Stimulated activated naive B cell treated with anti-CD40 and anti-IgM and Interleukin-4, amounts not matched to agents 10 μg/mL and 1 μg/mL and 100 μg/mL, for 72 hours (primary cell): ENCODE measurements at regions not wholly inside any gene's neighbourhood (a gene's known extent, or its start where the extent isn't known, plus 50 kb on each side); places are given as distances from the start of the nearest gene placed in this dataset.
A peak's percentile ranks its signal among the peaks of the same experiment; 100 is the strongest.
"Not testable (repeated sequence)": the region's sequence is repeated elsewhere in the genome, so short reads cannot be mapped to it uniquely, and the experiment has no call there.

ENCODE experiments used
- ATAC-seq, 2 donors: fragments of 150-1000 bp; cut with Tn5 transposase; replicated peaks; 2 replicates each; pipeline ENCODE4 v1.10.0; 2021; ENCODE audit warnings: moderate library complexity in 1 of 2
- DNase-seq: peaks from one replicate; pipeline ENCODE4 v3.0.0; 2021
- H3K27ac Mint-ChIP-seq: one replicate; pipeline ENCODE4 v1.8.0; 2022; ENCODE audit warnings: mild to moderate bottlenecking, mixed read lengths
- H3K27me3 Mint-ChIP-seq, 2 donors: one replicate each; pipeline ENCODE4 v1.8.0; 2022; ENCODE audit warnings: mixed read lengths in 2 of 2
- H3K36me3 Mint-ChIP-seq, 2 donors: one replicate each; pipeline ENCODE4 v1.8.0; 2022; ENCODE audit warnings: mixed read lengths in 2 of 2, mild to moderate bottlenecking in 1 of 2
- H3K4me1 Mint-ChIP-seq, 2 donors: one replicate each; pipeline ENCODE4 v1.8.0; 2022; ENCODE audit warnings: mixed read lengths in 2 of 2, mild to moderate bottlenecking in 1 of 2
- H3K4me3 Mint-ChIP-seq, 2 donors: one replicate each; pipeline ENCODE4 v1.8.0; 2022; ENCODE audit warnings: mild to moderate bottlenecking in 2 of 2, mixed read lengths in 2 of 2, moderate library complexity in 1 of 2
- H3K9me3 Mint-ChIP-seq, 2 donors: one replicate each; pipeline ENCODE4 v1.8.0; 2022; ENCODE audit warnings: mixed read lengths in 2 of 2, mild to moderate bottlenecking in 1 of 2

- Mint-ChIP-seq H3K4me3 (no peak overlapping the region), H3K9me3 (no peaks in the 10 kb centered on the region), H3K36me3 (no peaks in the 10 kb centered on the region), H3K27ac (no peak overlapping the region), H3K4me1 (no peaks in the 10 kb centered on the region), H3K27me3 (peaks cover 12 to 15% of the 10 kb centered on the region in 2 donors)
- DNase-seq (no peak), ATAC-seq (no peak)
These were observed 213.9 kb upstream of the CCDC196 start for GRCh38 chr14:66272221-66272620.

GRCh38 chr14:66273261-66273832 is 212.8 kb upstream of the CCDC196 start:
- DNase-seq (no peak), ATAC-seq (no peak)
- Mint-ChIP-seq H3K4me3 (no peak overlapping the region), H3K27ac (no peak overlapping the region), H3K36me3 (no peaks in the 10 kb centered on the region), H3K9me3 (no peaks in the 10 kb centered on the region), H3K27me3 (peaks cover 12 to 15% of the 10 kb centered on the region in 2 donors), H3K4me1 (no peaks in the 10 kb centered on the region)

- H3K36me3 Mint-ChIP-seq = not testable (repeated sequence)
These were observed 207.8 kb upstream of the CCDC196 start for GRCh38 chr14:66278418-66278817.

GRCh38 chr14:66281036-66281776 is 205.0 kb upstream of the CCDC196 start:
- Mint-ChIP-seq H3K4me3 (no peak overlapping the region), H3K27ac (no peak overlapping the region), H3K9me3 (peaks cover 7 to 9% of the 10 kb centered on the region in 2 donors), H3K4me1 (no peaks in the 10 kb centered on the region), H3K27me3 (peaks cover 6 to 12% of the 10 kb centered on the region in 2 donors), H3K36me3 (peaks cover 0 to 7% of the 10 kb centered on the region in 2 donors)
- ATAC-seq (no peak), DNase-seq (no peak)

More at GRCh38 chr14:66278418-66278817, 207.8 kb upstream of the CCDC196 start:
- H3K27me3 Mint-ChIP-seq = peaks cover 12 to 16% of the 10 kb centered on the region in 2 donors
- H3K4me1 Mint-ChIP-seq, ATAC-seq, DNase-seq, H3K27ac Mint-ChIP-seq, H3K9me3 Mint-ChIP-seq, H3K4me3 Mint-ChIP-seq: not testable (repeated sequence)

GRCh38 chr14:66284346-66284745 is 201.8 kb upstream of the CCDC196 start:
- Mint-ChIP-seq H3K27ac (no peak overlapping the region), H3K4me1 (no peaks in the 10 kb centered on the region), H3K27me3 (peaks cover 0 to 4% of the 10 kb centered on the region in 2 donors), H3K36me3 (peaks cover 0 to 3% of the 10 kb centered on the region in 2 donors), H3K9me3 (peaks cover 6 to 8% of the 10 kb centered on the region in 2 donors), H3K4me3 (no peak overlapping the region)
- DNase-seq (no peak), ATAC-seq (no peak)

GRCh38 chr14:66288511-66288910 is 197.7 kb upstream of the CCDC196 start:
- H3K27me3 Mint-ChIP-seq = no peaks in the 10 kb centered on the region
- ATAC-seq = no peak
- H3K4me3 Mint-ChIP-seq = no peak overlapping the region

GRCh38 chr14:66291756-66292155 is 194.4 kb upstream of the CCDC196 start:
- H3K9me3 Mint-ChIP-seq = peaks cover 0 to 3% of the 10 kb centered on the region in 2 donors
- H3K27ac Mint-ChIP-seq = no peak overlapping the region
- no peak for DNase-seq
- no peak for ATAC-seq
- H3K27me3 Mint-ChIP-seq = peaks cover 0 to 9% of the 10 kb centered on the region in 2 donors
- no peak overlapping the region for H3K4me3 Mint-ChIP-seq
- H3K4me1 Mint-ChIP-seq = peaks cover 5 to 8% of the 10 kb centered on the region in 2 donors
- no peaks in the 10 kb centered on the region for H3K36me3 Mint-ChIP-seq

More at GRCh38 chr14:66288511-66288910, 197.7 kb upstream of the CCDC196 start:
- Mint-ChIP-seq H3K9me3 (peaks cover 0 to 3% of the 10 kb centered on the region in 2 donors), H3K27ac (no peak overlapping the region), H3K36me3 (no peaks in the 10 kb centered on the region), H3K4me1 (peaks cover under 1 to 4% of the 10 kb centered on the region in 2 donors)
- DNase-seq = no peak

GRCh38 chr14:66293533-66294105 is 192.6 kb upstream of the CCDC196 start:
- H3K4me1 Mint-ChIP-seq = peaks cover 5 to 8% of the 10 kb centered on the region in 2 donors
- H3K27me3 Mint-ChIP-seq = peaks cover 0 to 9% of the 10 kb centered on the region in 2 donors
- ATAC-seq (no peak), DNase-seq (no peak)
- H3K4me3 Mint-ChIP-seq = peak overlapping the region in 1 of 2 donors; percentile 17
- H3K27ac Mint-ChIP-seq = no peak overlapping the region
- peaks cover 0 to under 1% of the 10 kb centered on the region in 2 donors for H3K9me3 Mint-ChIP-seq
- H3K36me3 Mint-ChIP-seq = no peaks in the 10 kb centered on the region

- no peak overlapping the region for H3K4me3 Mint-ChIP-seq
- H3K27ac Mint-ChIP-seq = no peak overlapping the region
- H3K4me1 Mint-ChIP-seq = peaks cover 5 to 8% of the 10 kb centered on the region in 2 donors
- H3K36me3 Mint-ChIP-seq = no peaks in the 10 kb centered on the region
- ATAC-seq (no peak), DNase-seq (no peak)
- H3K27me3 Mint-ChIP-seq = peaks cover 0 to 9% of the 10 kb centered on the region in 2 donors
- H3K9me3 Mint-ChIP-seq = peaks cover 0 to 4% of the 10 kb centered on the region in 2 donors
These were observed 190.8 kb upstream of the CCDC196 start for GRCh38 chr14:66295386-66295785.

GRCh38 chr14:66300886-66301285 is 185.3 kb upstream of the CCDC196 start:
- no peak for DNase-seq
- no peaks in the 10 kb centered on the region for H3K36me3 Mint-ChIP-seq
- H3K27ac Mint-ChIP-seq = no peak overlapping the region
- H3K27me3 Mint-ChIP-seq = no peaks in the 10 kb centered on the region
- no peak overlapping the region for H3K4me3 Mint-ChIP-seq
- no peak for ATAC-seq
- H3K4me1 Mint-ChIP-seq = no peaks in the 10 kb centered on the region
- peaks cover 0 to 10% of the 10 kb centered on the region in 2 donors for H3K9me3 Mint-ChIP-seq

- Mint-ChIP-seq H3K36me3 (peaks cover 0 to 5% of the 10 kb centered on the region in 2 donors), H3K4me3 (no peak overlapping the region), H3K4me1 (no peaks in the 10 kb centered on the region), H3K27ac (no peak overlapping the region), H3K9me3 (peaks cover 14 to 22% of the 10 kb centered on the region in 2 donors), H3K27me3 (peaks cover 0 to 7% of the 10 kb centered on the region in 2 donors)
- no peak for DNase-seq
- no peak for ATAC-seq
These were observed 180.1 kb upstream of the CCDC196 start for GRCh38 chr14:66306101-66306500.

- H3K9me3 Mint-ChIP-seq = peaks cover 7 to 22% of the 10 kb centered on the region in 2 donors
- no peak for DNase-seq
- H3K27ac Mint-ChIP-seq = no peak overlapping the region
- no peaks in the 10 kb centered on the region for H3K4me1 Mint-ChIP-seq
- H3K4me3 Mint-ChIP-seq = no peak overlapping the region
- peaks cover 5 to 11% of the 10 kb centered on the region in 2 donors for H3K27me3 Mint-ChIP-seq
- peaks cover 0 to 5% of the 10 kb centered on the region in 2 donors for H3K36me3 Mint-ChIP-seq
- ATAC-seq = no peak
These were observed 175.1 kb upstream of the CCDC196 start for GRCh38 chr14:66311058-66311457.

GRCh38 chr14:66311990-66312389 is 174.2 kb upstream of the CCDC196 start:
- DNase-seq = no peak
- no peak overlapping the region for H3K4me3 Mint-ChIP-seq
- H3K4me1 Mint-ChIP-seq = no peaks in the 10 kb centered on the region
- no peak for ATAC-seq
- peaks cover 0 to 5% of the 10 kb centered on the region in 2 donors for H3K36me3 Mint-ChIP-seq
- no peak overlapping the region for H3K27ac Mint-ChIP-seq
- H3K9me3 Mint-ChIP-seq = peaks cover 6 to 22% of the 10 kb centered on the region in 2 donors
- H3K27me3 Mint-ChIP-seq = peaks cover 5 to 11% of the 10 kb centered on the region in 2 donors

- peaks cover 0 to 9% of the 10 kb centered on the region in 2 donors for H3K36me3 Mint-ChIP-seq
- peaks cover 5 to 11% of the 10 kb centered on the region in 2 donors for H3K27me3 Mint-ChIP-seq
- H3K4me1 Mint-ChIP-seq = no peaks in the 10 kb centered on the region
- no peak for DNase-seq
- ATAC-seq = no peak
- H3K9me3 Mint-ChIP-seq = peaks cover 8 to 27% of the 10 kb centered on the region in 2 donors
- no peak overlapping the region for H3K27ac Mint-ChIP-seq
- H3K4me3 Mint-ChIP-seq = no peak overlapping the region
These were observed 173.7 kb upstream of the CCDC196 start for GRCh38 chr14:66312451-66312850.
